RWPE2 (cell line): ENCODE measurements at regions not wholly inside any gene's neighbourhood (a gene's known extent, or its start where the extent isn't known, plus 50 kb on each side); places are given as distances from the start of the nearest gene placed in this dataset.

ENCODE experiments used
- ATAC-seq: fragments of 200-7000 bp; cut with Tn5 transposase; 3 replicates; pipeline ENCODE4 v1.9.1; 2021; ENCODE audit warnings: low read depth
- DNase-seq: peaks from one replicate; pipeline ENCODE4 v3.0.0-alpha.2; 2020; ENCODE audit warnings: low spot score
- H3K27ac ChIP-seq: fragments of 450-650 bp; 2 replicates; pipeline ENCODE4 v1.5.1; 2017; ENCODE audit warnings: mild to moderate bottlenecking; ENCODE audit not compliant: poor library complexity, severe bottlenecking
- H3K27me3 ChIP-seq: fragments of 250-450 bp; sonication (Bioruptor Pico); 2 replicates; pipeline ENCODE4 v1.5.1; 2021; ENCODE audit warnings: mild to moderate bottlenecking, moderate library complexity; ENCODE audit not compliant: insufficient read depth, poor library complexity, severe bottlenecking
- H3K36me3 ChIP-seq: fragments of 250-450 bp; sonication (Bioruptor Pico); 2 replicates; pipeline ENCODE4 v1.5.1; 2020; ENCODE audit warnings: low read depth, mild to moderate bottlenecking, moderate library complexity
- H3K4me1 ChIP-seq: fragments of 250-450 bp; sonication (Bioruptor Pico); 2 replicates; pipeline ENCODE4 v1.5.1; 2021; ENCODE audit warnings: mild to moderate bottlenecking, moderate library complexity; ENCODE audit not compliant: insufficient read depth, poor library complexity, severe bottlenecking
- H3K4me3 ChIP-seq: fragments of 250-450 bp; sonication (Bioruptor Pico); 2 replicates; pipeline ENCODE4 v1.5.1; 2021; ENCODE audit warnings: mild to moderate bottlenecking, moderate library complexity; ENCODE audit not compliant: severe bottlenecking
- H3K9me3 ChIP-seq: fragments of 250-450 bp; sonication (Bioruptor Pico); 2 replicates; pipeline ENCODE4 v1.5.1; 2021; ENCODE audit warnings: mild to moderate bottlenecking, moderate library complexity; ENCODE audit not compliant: severe bottlenecking
- TF ChIP-seq, protein P1 (sequence below): fragments of 450-650 bp; IDR thresholded peaks from one replicate; pipeline ENCODE4 v1.5.1; 2017; ENCODE audit warnings: mild to moderate bottlenecking, moderate library complexity; ENCODE audit not compliant: poor library complexity, severe bottlenecking

DNA sequence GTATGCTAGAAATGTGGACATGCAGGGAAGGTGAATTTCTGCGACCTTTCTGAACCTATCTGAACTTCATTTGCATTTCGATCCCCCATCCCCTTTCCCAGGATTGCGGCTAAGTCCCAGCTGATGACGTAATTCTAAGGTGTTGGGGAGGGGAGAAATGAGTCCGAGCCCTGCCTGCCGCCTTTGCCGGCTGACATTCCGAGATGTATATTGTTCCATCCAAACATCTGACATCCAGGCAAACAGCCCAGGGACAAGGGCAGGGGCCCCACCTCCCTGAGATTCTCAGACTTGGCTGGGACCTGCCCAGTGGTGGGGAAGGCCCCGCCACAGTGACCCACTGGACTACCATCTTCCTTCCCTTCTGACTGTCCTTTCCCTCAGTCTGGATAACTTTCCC, 494.6 kb downstream of the ENC1 start:
- no peaks in the 10 kb centered on the region for H3K9me3 ChIP-seq
- no peak overlapping the region for H3K27ac ChIP-seq
- DNase-seq (no peak), ATAC-seq (no peak)
- no peaks in the 10 kb centered on the region for H3K27me3 ChIP-seq
- no peaks in the 10 kb centered on the region for H3K36me3 ChIP-seq
- peaks cover 10% of the 10 kb centered on the region for H3K4me1 ChIP-seq
- no peak overlapping the region for H3K4me3 ChIP-seq
- TF ChIP-seq, protein P1, sequence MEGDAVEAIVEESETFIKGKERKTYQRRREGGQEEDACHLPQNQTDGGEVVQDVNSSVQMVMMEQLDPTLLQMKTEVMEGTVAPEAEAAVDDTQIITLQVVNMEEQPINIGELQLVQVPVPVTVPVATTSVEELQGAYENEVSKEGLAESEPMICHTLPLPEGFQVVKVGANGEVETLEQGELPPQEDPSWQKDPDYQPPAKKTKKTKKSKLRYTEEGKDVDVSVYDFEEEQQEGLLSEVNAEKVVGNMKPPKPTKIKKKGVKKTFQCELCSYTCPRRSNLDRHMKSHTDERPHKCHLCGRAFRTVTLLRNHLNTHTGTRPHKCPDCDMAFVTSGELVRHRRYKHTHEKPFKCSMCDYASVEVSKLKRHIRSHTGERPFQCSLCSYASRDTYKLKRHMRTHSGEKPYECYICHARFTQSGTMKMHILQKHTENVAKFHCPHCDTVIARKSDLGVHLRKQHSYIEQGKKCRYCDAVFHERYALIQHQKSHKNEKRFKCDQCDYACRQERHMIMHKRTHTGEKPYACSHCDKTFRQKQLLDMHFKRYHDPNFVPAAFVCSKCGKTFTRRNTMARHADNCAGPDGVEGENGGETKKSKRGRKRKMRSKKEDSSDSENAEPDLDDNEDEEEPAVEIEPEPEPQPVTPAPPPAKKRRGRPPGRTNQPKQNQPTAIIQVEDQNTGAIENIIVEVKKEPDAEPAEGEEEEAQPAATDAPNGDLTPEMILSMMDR: no peak

DNA sequence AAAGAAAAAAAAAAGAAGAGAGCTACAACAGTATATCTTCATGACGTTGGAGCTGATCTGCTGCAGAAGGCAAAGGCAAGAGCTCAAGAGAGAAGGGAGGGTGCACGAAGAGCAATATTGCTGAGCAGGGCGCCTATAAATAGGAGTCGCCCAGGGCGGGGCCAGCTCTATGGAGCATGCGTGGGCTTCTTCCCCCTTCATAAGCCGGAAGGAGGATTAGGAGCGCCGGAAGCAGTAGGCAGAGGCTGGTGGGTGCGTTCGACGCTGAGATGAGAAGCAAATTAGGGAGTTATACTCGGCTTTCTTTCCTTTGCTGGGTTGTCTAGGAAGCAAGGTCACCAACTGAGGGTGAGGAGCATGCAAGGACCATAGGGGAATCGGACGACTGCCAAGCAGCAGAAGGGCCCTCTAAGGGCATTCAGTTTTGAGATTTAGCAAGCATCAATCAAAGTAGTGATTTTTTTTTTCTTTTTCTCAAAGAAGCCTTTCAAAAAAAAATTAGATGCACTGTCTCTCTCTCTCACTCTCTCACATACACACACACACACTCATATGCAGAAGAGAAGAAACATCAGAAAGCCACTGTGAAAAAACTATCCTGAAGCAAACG, 496.7 kb downstream of the ENC1 start:
- Histone ChIP-seq H3K4me1 (no peaks in the 10 kb centered on the region), H3K27me3 (no peaks in the 10 kb centered on the region), H3K36me3 (no peaks in the 10 kb centered on the region), H3K4me3 (no peak overlapping the region), H3K9me3 (no peaks in the 10 kb centered on the region), H3K27ac (no peak overlapping the region)
- ATAC-seq (no peak), DNase-seq (no peak)
- TF ChIP-seq, protein P1: no peak

DNA sequence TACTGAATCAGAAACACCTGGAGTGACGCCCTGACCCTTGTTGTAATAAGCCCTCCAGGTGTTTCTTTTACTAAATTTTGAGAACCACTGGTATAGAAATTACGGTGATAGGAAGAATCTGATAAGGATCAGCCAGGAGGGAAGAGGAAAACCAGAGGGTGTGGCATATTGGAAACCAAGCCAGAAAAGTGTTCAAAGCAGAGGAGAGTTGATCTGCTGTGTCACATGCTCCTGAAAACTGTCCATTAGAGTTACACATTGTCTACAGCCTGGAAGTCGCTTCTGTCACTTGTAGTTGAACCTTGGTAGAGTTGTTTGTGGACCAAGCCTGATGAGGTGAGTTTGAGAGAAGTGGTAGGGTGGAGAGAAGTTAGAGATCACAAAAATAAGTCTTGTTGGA, 497.4 kb downstream of the ENC1 start:
- Histone ChIP-seq H3K36me3 (no peaks in the 10 kb centered on the region), H3K27ac (no peak overlapping the region), H3K9me3 (no peaks in the 10 kb centered on the region), H3K27me3 (no peaks in the 10 kb centered on the region), H3K4me1 (no peaks in the 10 kb centered on the region), H3K4me3 (no peak overlapping the region)
- DNase-seq (no peak), ATAC-seq (no peak)
- TF ChIP-seq, protein P1: no peak

DNA sequence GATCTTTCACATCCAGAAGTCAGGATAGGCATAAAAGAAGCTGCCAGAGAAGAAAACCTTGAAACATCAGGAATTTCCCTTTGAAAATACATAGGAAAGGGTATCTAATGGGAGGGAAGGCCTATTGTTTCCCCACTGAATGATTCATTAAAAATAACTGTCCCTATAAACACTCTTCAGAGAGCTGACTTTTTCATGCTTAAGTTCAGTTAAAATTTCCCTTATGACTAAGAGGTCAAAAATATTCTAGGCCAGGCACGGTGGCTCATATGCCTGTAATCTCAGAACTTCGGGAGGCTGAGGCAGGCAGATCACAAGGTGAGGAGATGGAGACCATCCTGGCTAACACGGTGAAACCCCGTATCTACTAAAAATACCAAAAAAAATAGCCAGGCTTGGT, 499.5 kb downstream of the ENC1 start:
- Histone ChIP-seq H3K9me3 (no peaks in the 10 kb centered on the region), H3K4me3 (no peak overlapping the region), H3K4me1 (no peaks in the 10 kb centered on the region), H3K27me3 (no peaks in the 10 kb centered on the region), H3K27ac (no peak overlapping the region), H3K36me3 (no peaks in the 10 kb centered on the region)
- ATAC-seq (peak; percentile 64), DNase-seq (no peak)
- TF ChIP-seq, protein P1: no peak

DNA sequence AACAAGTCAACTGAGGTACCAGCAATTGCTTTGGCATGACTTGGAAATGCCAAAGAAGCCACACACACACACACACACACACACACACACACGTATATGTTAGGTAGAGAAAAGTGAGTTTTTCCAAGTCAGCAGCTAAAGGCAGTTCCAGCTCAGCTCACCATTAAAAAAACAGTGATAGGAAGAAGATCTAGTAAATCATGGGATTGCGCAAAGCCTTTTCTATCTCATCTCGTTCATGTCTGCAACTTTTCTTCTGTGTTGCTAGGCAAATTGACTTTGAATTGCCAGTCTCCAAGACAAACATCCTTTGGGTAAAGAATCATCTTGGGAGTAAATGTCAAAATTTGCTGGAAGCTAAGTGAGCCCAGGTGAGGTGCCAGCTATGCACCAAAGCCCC, 500.1 kb downstream of the ENC1 start:
- H3K36me3 ChIP-seq: no peaks in the 10 kb centered on the region
- H3K4me3 ChIP-seq: no peak overlapping the region
- H3K4me1 ChIP-seq: no peaks in the 10 kb centered on the region
- ATAC-seq (no peak), DNase-seq (no peak)
- H3K27me3 ChIP-seq: no peaks in the 10 kb centered on the region
- TF ChIP-seq, protein P1: no peak
- H3K9me3 ChIP-seq: no peaks in the 10 kb centered on the region
- no peak overlapping the region for H3K27ac ChIP-seq
